Activated gamma-delta T cell treated with anti-CD3 and anti-CD28 coated beads, Interleukin-2, amount 50 U/mL, for 16 hours (primary cell): ENCODE measurements at regions not wholly inside any gene's neighbourhood (a gene's known extent, or its start where the extent isn't known, plus 50 kb on each side); places are given as distances from the start of the nearest gene placed in this dataset.
"Not testable (repeated sequence)": the region's sequence is repeated elsewhere in the genome, so short reads cannot be mapped to it uniquely, and the experiment has no call there.

Experiments
- DNase-seq: peaks from one replicate; pipeline ENCODE4 v3.0.0-alpha.2; 2020; ENCODE audit warnings: low read depth

DNA sequence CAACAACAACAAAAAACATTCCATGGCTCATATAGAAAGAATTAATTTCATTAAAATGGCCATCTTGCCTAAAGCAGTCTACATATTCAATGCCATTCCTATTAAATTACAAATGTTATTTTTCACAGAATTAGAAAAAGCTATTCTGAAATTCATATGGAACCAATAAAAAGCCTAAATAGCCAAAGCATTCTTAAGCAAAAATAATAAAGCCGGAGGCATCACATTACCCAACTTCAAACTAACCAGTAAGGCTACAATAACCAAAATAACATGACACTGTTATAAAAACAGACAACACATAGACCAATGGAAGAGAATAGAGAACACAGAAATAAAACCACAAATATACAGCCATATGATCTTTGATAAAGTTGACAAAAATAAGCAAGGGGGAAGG is 330.4 kb downstream of the KIF20B start:
- DNase-seq = no peak

DNA sequence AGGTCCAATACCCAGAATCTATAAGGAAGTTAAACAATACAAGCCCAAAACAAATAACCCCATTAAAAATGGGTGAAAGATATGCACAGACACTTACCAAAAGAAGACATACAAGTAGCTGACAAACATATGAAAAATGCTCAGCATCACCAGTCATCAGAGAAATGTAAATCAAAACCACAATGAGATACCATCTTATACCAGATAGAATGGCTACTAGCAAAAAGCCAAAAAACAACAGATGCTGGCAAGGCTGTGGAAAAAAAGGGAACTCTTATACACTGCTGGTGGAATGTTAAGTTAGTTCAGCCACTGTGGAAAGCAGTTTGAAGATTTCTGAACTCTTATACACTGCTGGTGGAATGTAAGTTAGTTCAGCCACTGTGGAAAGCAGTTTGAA is 331.1 kb downstream of the KIF20B start:
- no peak for DNase-seq

DNA sequence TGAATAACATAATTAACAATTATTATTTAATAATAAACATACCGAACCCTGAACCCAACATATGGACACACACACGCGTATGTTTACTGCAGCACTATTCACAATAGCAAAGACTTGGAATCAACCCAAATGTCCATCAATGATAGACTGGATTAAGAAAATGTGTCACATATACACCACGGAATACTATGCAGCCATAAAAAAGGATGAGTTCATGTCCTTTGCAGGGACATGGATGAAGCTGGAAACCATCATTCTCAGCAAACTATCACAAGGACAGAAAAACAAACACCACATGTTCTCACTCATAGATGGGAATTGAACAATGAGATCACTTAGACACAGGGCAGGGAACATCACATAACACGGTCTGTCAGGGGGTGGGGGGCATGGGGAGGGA is 333.5 kb downstream of the KIF20B start:
- not testable (repeated sequence) for DNase-seq

DNA sequence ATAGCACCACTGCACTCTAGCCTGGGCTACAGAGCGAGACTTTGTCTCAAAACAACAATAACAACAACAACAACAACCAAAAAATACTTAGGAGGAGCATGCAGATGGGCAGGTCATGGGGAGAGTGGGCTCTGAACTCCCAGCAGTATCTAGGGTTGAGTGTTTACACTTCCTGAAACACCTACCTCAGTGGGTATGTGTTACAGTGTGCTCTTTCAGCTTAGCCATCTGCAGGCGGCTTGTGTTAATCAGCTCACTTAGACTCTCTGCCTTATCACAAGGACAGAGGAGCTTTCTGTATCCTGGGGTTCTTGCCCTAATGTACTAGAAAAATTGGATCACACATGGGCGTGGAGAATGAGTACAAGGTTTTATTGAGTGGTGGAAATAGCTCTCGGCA is 340.2 kb downstream of the KIF20B start:
- no peak for DNase-seq

DNA sequence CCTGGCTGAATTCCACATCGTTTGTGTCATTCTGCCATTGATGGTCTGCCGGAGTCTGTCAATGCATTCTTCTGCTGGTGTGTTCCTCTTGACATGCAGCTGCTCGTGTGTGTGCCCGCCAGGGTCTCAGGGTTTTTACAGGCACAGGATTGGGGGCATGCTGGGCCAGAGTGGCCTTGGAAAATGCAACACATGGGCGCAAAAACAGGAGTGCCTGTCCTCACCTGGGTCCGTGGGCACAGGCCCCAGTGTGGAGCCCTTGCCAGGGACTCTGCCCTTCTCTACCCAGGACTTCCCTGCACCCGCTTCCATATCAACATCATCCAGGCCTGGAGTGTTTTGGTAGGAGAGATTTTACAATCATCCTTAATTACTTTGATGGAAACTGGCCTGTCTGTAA is 340.7 kb downstream of the KIF20B start:
- DNase-seq = no peak

DNA sequence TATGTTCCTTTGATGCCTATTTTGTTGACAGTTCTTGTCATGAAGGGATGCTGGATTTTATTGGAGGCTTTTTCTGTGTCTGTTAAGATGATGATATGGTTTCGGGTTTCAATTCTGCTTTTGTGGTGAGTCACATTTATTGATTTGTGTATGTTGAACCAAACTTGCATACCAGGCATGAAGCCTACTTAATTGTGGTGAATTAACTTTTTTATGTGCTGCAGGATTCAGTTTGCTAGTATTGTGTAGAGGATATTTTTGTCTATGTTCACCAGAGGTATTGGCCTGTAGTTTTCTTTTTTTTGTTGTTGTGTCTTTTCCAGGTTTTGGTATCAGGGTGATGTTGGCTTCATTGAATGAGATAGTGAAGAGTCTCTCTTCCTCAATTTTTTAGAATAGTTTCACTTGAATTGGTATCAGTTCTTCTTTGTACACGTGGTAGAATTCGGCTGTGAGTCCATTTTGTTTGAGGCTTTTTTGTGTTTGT is 345.9 kb downstream of the KIF20B start:
- DNase-seq = no peak

DNA sequence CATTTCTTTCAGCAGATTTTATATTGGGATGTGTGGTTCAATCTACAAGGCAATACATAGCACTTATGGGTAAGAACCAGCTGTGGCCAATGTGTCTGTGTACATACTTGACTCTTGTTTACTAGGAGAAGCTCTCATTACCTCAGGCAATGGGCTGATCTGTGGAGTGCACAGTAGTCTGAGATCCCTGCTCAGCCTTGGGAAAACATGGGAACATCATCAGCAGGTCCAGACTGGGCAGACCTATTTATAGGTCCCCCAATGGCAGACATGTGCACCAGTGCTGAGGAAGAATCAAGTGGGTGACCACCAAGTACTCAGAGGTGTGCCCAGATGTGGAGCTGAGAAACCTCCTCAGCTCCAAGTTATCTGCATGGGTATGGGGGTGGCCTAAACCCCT is 349.7 kb downstream of the KIF20B start:
- DNase-seq = no peak

DNA sequence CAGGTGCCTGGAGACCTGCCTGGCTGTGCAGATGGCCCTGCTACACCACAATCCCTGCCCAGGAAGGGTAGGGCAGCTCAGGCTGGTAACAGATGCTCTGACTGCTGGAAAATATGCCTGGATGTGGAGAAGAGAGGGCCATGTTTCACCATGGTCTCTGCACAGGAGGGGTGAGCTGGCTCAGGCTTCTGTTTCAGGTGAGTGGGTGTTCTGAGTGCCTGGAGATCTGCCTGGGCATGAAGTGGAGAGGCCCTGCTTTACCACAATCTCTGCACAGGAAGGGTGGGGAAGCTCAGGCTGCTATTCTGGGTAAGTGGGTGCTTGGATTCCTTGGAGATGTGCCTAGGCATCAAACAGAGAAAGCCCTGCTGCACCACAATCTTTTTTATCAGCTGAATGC is 350.1 kb downstream of the KIF20B start:
- no peak for DNase-seq

DNA sequence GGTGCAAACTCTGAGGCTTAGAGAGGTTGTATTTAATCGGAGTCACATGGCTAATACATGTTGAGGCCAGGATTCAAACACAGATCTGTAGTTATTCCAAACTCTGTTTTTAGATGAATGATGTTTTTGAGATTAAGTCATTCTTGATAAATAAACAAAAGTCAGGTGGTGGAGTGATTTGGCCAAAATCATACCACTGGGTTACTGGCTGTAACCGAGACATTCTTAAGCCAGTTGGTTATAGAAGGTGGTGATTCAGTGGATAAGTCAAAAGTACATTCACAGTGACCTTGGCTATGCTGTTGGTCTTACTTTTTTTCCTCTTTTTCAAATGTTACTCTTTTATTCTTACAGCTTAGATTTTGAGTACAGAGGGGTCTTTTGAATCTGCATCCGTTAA is 361.4 kb downstream of the KIF20B start:
- DNase-seq = no peak

DNA sequence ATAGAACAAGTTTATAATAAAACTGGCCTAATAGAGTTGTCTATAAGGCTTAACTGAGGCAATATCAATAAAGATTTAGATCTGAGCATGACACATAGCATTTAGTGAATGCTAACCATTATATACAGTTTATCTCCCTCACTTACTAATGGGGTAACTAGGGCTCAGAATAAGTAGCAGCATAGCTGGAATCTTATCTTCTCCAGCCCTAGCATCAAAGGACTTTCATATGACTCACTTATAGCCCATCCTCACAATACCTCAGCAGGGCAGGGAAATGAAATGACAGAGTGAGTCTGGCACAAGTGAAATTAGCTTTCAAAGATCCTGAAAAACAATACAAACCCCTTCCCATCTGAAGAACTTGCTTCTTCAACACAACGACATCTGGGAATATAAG is 362.9 kb downstream of the KIF20B start:
- DNase-seq = no peak

DNA sequence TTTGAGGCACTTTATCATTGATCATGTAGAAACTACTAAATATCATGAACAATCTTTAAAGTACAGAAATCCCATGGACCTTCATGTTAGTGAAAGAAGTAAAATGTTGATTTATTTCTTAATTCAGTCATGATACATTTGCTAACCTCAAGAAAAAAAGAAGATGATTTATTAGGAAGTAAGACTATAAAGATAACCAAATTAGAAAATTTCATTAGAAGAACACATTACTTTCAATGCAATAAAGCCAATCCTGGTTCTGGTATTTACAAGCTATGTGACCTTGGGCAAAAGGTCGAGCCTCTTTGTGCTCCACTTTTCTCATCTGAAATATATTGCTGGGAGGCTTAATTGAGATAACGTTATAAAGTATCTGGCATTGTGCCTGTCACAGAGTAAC is 365.0 kb downstream of the KIF20B start:
- DNase-seq = no peak

DNA sequence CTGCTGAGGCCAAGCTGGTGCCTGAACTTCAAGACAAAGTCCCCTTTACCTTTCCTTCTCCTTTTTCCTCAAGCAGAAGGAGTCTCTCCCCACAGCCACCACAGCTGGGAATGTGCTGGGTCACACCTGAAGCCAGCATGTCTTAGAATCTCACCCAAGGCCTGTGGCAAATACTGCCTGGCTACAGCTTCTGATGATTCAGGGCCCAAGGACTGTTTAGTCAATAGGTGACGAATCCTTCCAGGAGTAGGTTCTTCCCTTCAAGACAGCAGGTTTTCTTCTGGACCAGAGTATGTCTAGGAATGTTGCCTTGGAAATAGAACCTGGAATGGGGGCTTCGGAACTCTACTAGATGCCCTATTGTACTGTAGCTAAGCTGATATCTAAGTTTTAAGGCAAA is 374.6 kb downstream of the KIF20B start:
- DNase-seq = no peak

DNA sequence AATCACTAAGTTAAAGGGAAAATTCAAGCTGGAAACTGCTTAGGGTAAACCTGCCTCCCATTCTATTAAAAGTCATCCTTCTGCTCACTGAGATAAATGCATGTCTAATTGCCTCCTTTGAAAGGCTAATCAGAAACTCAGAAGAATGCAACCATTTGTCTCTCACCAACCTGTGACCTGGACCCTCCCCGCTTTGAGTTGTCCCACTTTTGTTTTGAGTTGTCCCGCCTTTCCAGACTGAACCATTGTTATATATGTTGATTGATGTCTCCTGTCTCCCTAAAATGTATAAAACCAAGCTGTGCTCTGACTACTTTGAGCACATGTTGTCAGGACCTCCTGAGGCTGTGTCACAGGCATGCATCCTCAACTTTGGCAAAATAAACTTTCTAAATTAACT is 378.4 kb downstream of the KIF20B start:
- DNase-seq = no peak

DNA sequence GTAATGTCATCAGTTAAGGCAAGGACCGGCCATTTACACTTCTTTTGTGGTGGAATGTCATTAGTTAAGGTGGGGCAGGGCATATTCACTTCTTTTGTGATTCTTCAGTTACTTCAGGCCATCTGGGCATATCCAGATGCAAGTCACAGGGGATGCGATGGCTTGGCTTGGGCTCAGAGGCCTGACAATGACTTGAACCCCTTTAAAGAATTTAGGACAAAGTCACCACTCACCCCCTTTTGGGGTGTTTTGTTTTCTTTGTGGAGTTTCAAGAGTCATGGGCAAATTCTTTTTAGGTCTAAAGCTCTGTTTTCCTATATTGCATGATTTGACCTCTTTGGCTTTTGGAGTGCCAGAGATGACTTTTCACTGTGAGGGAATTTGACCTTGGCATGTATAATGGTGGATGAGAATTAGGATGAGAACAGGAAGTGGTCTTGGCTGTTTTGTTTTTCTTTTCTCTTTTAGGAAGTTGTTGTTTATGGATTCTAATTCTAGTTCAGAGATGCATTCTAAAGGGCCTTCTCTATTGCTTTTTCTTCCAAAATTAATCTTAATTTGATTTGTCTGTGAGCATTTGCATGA is 385.3 kb downstream of the KIF20B start:
- DNase-seq = not testable (repeated sequence)

DNA sequence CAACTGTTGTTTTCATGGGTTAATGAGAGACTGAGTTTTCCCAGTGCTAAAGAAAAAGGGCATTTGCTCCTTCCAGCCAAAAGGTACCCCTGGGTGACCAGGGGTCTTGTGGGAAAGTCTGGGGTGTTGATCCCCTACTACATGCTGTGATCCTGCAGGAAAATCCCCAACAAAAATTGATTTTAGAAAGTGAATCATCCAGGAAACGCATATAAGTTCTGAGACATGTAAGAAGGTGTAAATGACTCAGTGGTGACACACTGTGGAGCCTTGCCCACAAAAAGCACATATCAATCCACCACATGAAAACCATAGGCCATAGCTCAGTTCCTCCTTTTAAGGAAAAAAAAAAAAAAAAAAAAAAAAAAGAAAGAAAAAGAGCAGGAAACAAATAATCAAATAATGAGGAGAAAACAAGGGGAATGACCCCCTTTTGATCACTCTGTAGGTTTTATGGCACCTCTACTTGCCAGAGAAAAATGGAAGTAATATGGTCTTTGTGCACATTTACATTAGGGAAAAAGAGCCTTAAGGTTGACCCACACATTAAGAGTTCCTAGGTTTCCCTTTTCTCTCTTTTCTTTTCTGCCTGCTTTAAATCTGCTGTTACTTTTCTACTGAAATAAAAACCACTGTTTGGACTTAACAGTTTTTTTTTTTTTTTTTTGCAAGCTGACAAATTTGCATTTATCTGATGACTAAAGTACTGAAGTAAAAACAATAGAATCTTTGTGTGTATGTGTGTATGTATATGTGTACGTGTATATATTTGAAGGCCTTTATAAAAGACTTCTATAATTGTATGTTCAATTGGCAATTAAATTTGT is 386.0 kb downstream of the KIF20B start:
- DNase-seq = no peak

DNA sequence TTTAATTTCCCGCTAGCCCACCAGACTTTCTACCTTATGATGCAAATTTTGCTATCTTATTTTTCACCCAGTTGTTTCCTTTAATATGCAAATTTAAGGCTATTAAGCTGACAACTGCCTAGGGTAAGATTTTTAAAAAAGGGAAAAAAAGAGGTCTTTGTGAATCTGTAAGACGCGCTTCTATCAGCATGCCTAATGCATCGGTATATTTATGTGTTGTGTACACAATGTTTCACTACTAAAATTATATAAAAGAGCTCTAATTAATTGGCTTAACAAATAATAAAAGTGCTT is 386.6 kb downstream of the KIF20B start:
- DNase-seq = no peak

DNA sequence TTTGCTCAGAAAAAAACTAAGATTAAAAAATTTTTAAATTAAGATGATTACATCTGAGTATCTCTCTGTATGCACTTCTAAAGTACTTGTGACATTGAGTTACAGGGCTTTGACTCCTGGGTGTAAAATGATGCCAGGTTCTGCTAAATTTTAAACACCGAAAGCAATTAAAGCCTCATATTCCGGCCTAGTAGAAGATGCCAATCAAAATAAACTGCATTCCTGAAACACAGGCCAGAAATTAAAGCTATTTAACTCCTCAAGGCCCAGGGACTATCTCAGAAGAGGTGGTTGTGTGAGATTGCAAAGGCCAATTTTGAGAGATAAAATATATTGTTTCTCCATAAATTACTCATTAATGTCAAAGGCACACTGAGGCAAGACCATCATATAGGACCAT is 388.3 kb downstream of the KIF20B start:
- no peak for DNase-seq

DNA sequence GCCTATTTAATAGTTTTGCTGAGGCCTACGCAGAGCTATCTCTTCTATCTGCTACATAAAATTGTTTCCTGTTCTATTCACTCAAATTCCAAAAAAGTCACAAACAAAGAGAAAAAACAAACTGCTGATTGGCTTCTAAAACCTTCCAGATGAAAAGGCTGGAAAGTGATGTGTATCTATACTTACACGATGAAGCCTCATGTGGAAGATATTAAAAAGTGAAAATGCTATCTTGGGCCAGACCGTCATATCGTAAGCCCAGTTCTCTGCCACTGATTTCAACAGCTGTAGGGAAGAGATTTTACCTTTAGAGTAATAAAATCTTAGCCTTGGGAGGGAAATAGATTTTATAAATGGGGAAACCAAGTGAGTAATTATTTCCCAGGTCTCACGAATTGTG is 394.8 kb downstream of the KIF20B start:
- DNase-seq = no peak

DNA sequence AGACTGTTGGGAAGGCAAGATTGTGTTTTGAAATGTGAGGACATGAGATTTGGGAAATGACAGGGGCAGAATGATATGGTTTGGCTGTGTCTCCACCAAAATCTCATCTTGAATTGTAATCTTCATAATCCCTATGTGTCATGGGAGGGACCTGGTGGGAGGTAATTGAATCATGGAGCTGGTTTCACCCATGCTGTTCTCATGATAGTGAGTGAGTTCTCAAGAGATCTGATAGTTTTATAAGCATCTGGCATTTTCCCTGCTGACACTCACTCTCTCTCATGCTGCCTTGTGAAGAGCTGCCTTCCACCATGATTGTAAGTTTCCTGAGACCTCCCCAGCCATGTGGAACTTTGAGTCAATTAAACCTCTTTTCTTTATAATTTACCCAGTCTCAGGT is 406.2 kb downstream of the KIF20B start:
- not testable (repeated sequence) for DNase-seq

DNA sequence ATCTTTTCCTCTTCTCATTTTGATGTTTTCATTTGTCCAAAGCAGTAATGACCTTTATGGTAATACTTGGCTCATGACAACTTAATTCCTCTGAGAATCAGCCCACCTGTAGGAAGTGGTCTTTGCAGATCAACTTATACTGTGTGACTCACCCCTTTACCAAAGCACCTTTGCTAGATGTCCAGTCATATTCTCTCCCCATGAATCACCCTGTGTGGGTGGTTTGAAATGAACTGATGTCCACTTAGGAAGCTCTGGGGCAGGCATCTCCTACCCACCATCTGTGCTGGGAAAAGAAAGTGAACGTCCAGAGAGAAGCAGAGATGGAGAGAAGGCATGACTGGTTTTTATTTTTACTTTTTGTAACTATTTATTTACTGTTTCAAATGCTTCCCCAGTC is 410.3 kb downstream of the KIF20B start:
- DNase-seq = no peak

DNA sequence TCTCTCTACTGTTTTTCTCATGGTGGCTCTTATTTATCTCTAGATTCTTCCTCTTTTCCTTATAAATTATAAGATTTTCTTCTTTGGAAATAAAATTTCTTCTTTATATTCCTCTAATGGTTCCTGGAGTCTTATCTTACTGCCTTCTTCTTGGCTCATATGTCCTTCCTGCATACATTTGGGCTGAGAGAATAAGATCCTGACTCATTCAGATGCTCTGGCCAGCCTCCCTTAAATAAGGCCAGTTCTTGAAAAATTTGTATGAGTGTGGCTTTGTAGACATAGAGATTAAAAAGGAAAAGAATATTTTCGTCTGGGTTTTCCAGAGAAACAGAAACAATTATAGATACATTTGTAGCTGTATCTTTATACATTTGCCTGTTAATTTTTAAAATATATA is 411.3 kb downstream of the KIF20B start:
- no peak for DNase-seq

DNA sequence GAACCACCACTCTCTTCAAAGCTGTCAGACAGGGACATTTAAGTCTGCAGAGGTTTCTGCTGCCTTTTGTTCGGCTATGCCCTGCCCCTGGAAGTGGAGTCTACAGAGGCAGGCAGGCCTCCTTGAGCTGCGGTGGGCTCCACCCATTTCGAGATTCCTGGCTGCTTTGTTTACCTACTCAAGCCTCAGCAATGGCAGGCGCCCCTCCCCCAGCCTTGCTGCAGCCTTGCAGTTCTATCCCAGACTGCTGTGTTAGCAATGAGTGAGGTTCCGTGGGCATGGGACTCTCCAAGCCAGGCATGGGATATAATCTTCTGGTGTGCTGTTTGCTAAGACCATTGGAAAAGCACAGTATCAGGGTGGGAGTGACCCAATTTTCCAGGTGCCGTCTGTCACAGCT is 417.2 kb downstream of the KIF20B start:
- not testable (repeated sequence) for DNase-seq

DNA sequence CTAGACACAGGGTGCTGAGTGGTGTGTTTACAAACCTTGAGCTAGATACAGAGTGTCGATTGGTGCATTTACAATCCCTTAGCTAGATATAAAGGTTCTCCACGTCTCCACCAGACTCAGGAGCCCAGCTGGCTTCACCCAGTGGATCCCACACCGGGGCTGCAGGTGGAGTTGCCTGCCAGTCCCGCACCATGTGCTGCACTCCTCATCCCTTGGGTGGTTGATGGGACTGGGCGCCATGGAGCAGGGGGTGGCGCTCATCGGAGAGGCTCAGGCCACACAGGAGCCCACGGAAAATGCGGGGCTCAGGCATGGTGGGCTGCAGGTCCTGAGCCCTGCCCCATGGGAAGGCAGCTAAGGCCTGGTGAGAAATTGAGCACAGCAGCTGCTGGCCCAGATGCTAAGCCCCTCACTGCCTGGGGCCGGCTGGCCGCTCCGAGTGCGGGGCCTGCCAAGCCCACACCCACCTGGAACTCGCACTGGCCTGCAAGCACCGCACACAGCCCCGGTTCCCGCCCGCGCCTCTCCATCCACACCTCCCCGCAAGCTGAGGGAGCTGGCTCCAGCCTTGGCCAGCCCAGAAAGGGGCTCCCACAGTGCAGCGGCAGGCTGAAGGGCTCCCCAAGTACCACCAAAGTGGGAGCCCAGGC is 418.4 kb downstream of the KIF20B start:
- not testable (repeated sequence) for DNase-seq
